ENCODE measurements at regions not wholly inside any gene's neighbourhood (a gene's known extent, or its start where the extent isn't known, plus 50 kb on each side); places are given as distances from the start of the nearest gene placed in this dataset.

GRCh38 chr4:188411805-188412204 lies 272.6 kb downstream of the TRIML1 start:
- Histone ChIP-seq H3K27ac (no peak overlapping the region), H3K36me3 (no peaks in the 10 kb centered on the region), H3K4me3 (no peak overlapping the region), H3K9me3 (no peaks in the 10 kb centered on the region), H3K4me1 (no peaks in the 10 kb centered on the region), H3K27me3 (no peaks in the 10 kb centered on the region)
- DNase-seq = no peak
- intact Hi-C loops (cut with DNase I; ENCODE audit: low total_unique reads) = no loop called here
- TF ChIP-seq POLR2A (IDR thresholded peaks at IDR 0.05) = no peak
- TF ChIP-seq, protein P1, sequence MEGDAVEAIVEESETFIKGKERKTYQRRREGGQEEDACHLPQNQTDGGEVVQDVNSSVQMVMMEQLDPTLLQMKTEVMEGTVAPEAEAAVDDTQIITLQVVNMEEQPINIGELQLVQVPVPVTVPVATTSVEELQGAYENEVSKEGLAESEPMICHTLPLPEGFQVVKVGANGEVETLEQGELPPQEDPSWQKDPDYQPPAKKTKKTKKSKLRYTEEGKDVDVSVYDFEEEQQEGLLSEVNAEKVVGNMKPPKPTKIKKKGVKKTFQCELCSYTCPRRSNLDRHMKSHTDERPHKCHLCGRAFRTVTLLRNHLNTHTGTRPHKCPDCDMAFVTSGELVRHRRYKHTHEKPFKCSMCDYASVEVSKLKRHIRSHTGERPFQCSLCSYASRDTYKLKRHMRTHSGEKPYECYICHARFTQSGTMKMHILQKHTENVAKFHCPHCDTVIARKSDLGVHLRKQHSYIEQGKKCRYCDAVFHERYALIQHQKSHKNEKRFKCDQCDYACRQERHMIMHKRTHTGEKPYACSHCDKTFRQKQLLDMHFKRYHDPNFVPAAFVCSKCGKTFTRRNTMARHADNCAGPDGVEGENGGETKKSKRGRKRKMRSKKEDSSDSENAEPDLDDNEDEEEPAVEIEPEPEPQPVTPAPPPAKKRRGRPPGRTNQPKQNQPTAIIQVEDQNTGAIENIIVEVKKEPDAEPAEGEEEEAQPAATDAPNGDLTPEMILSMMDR (IDR thresholded peaks at IDR 0.05) = no peak

GRCh38 chr4:188412499-188412898 lies 273.3 kb downstream of the TRIML1 start:
- no peak for DNase-seq
- H3K36me3 ChIP-seq = no peaks in the 10 kb centered on the region
- no peaks in the 10 kb centered on the region for H3K9me3 ChIP-seq
- intact Hi-C loops (cut with DNase I; ENCODE audit: low total_unique reads) = no loop called here
- TF ChIP-seq, protein P1 (IDR thresholded peaks at IDR 0.05) = no peak
- no peak for TF ChIP-seq POLR2A (IDR thresholded peaks at IDR 0.05)
- H3K27ac ChIP-seq = no peak overlapping the region
- no peaks in the 10 kb centered on the region for H3K4me1 ChIP-seq
- H3K27me3 ChIP-seq = no peaks in the 10 kb centered on the region
- no peak overlapping the region for H3K4me3 ChIP-seq

- Histone ChIP-seq H3K4me3 (no peak overlapping the region), H3K27me3 (no peaks in the 10 kb centered on the region), H3K4me1 (no peaks in the 10 kb centered on the region), H3K27ac (no peak overlapping the region), H3K9me3 (no peaks in the 10 kb centered on the region), H3K36me3 (no peaks in the 10 kb centered on the region)
- TF ChIP-seq POLR2A (IDR thresholded peaks at IDR 0.05) = no peak
- TF ChIP-seq, protein P1 (IDR thresholded peaks at IDR 0.05) = no peak
- DNase-seq = no peak
- intact Hi-C loops (cut with DNase I; ENCODE audit: low total_unique reads) = no loop called here
These were observed 275.2 kb downstream of the TRIML1 start for GRCh38 chr4:188414441-188414840.

- no peak for DNase-seq
- Histone ChIP-seq H3K36me3 (no peaks in the 10 kb centered on the region), H3K9me3 (no peaks in the 10 kb centered on the region), H3K27ac (no peak overlapping the region), H3K4me3 (no peak overlapping the region), H3K27me3 (no peaks in the 10 kb centered on the region), H3K4me1 (no peaks in the 10 kb centered on the region)
- TF ChIP-seq, protein P1 (IDR thresholded peaks at IDR 0.05) = no peak
- no peak for TF ChIP-seq POLR2A (IDR thresholded peaks at IDR 0.05)
- intact Hi-C loops (cut with DNase I; ENCODE audit: low total_unique reads) = no loop called here
These were observed 277.9 kb downstream of the TRIML1 start for GRCh38 chr4:188417181-188417580.

DNA sequence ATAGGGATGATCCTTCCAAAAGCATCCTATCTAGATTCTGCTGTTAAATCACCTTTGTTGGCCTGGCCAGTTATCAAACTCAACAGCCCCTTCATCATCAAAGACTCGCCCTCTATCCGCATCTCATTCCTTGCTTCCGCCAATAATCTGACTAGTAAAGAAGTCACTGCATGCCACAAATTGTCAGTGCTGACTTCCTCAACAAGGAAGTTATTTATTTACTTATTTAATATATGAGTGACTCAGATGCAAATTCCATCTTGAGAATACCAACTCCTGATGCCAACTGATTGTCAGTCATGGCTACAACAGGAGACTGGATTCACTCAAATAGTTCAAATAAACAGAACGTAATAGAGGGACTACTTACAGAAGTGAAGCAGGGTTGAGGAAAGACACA lies 283.8 kb downstream of the TRIML1 start:
- Histone ChIP-seq H3K9me3 (no peaks in the 10 kb centered on the region), H3K27ac (no peak overlapping the region), H3K27me3 (no peaks in the 10 kb centered on the region), H3K4me3 (no peak overlapping the region), H3K4me1 (no peaks in the 10 kb centered on the region), H3K36me3 (no peaks in the 10 kb centered on the region)
- no peak for TF ChIP-seq POLR2A (IDR thresholded peaks at IDR 0.05)
- TF ChIP-seq, protein P1 (IDR thresholded peaks at IDR 0.05) = no peak
- intact Hi-C loops (cut with DNase I; ENCODE audit: low total_unique reads) = no loop called here
- DNase-seq = no peak
